Liver (tissue), 3 donors: ENCODE measurements at regions not wholly inside any gene's neighbourhood (a gene's known extent, or its start where the extent isn't known, plus 50 kb on each side); places are given as distances from the start of the nearest gene placed in this dataset.

Experiments used
- FOXA1 ChIP-seq: IDR thresholded peaks from 2 replicates; pipeline ENCODE4 v1.6.1; 2016; ENCODE audit warnings: antibody characterized with exemption
- GABPA ChIP-seq, 2 donors: IDR thresholded peaks in 1 of 2; conservative IDR thresholded peaks in 1 of 2; 2 replicates each; pipeline ENCODE4 v1.6.1; 2016; ENCODE audit warnings: antibody characterized with exemption in 2 of 2, mild to moderate bottlenecking in 1 of 2, moderate library complexity in 1 of 2
- HNF4A ChIP-seq, 2 donors: conservative IDR thresholded peaks; 2 replicates each; pipeline ENCODE4 v1.6.1; 2016; ENCODE audit warnings: antibody characterized with exemption in 2 of 2, mild to moderate bottlenecking in 2 of 2
- JUND ChIP-seq, 2 donors: IDR thresholded peaks; 2 replicates each; pipeline ENCODE4 v1.6.1; 2016; ENCODE audit warnings: antibody characterized with exemption in 2 of 2
- RAD21 ChIP-seq, 2 donors: IDR thresholded peaks; 2 replicates each; pipeline ENCODE4 v1.6.1; 2016; ENCODE audit warnings: antibody characterized with exemption in 2 of 2, mild to moderate bottlenecking in 2 of 2
- SP1 ChIP-seq: IDR thresholded peaks from 2 replicates; pipeline ENCODE4 v1.6.1; 2018; ENCODE audit warnings: antibody characterized with exemption, mild to moderate bottlenecking
- TAF1 ChIP-seq: conservative IDR thresholded peaks from 2 replicates; pipeline ENCODE4 v1.6.1; 2016; ENCODE audit warnings: antibody characterized with exemption, mild to moderate bottlenecking
- TF ChIP-seq, protein P1 (sequence below): fragments of 150-350 bp; IDR thresholded peaks from 2 replicates; pipeline ENCODE4 v1.5.1; 2017; ENCODE audit warnings: improper control_type of control experiment, low read depth, low read length; ENCODE audit not compliant: missing input control
- TF ChIP-seq, protein P2 (sequence below): IDR thresholded peaks from 2 replicates; pipeline ENCODE4 v1.6.1; 2016; ENCODE audit warnings: antibody characterized with exemption
- TF ChIP-seq, protein P3 (sequence below): IDR thresholded peaks from 2 replicates; pipeline ENCODE4 v1.6.1; 2016; ENCODE audit warnings: antibody characterized with exemption, mild to moderate bottlenecking
- donor health status: healthy.
- donor health status: healthy.

DNA sequence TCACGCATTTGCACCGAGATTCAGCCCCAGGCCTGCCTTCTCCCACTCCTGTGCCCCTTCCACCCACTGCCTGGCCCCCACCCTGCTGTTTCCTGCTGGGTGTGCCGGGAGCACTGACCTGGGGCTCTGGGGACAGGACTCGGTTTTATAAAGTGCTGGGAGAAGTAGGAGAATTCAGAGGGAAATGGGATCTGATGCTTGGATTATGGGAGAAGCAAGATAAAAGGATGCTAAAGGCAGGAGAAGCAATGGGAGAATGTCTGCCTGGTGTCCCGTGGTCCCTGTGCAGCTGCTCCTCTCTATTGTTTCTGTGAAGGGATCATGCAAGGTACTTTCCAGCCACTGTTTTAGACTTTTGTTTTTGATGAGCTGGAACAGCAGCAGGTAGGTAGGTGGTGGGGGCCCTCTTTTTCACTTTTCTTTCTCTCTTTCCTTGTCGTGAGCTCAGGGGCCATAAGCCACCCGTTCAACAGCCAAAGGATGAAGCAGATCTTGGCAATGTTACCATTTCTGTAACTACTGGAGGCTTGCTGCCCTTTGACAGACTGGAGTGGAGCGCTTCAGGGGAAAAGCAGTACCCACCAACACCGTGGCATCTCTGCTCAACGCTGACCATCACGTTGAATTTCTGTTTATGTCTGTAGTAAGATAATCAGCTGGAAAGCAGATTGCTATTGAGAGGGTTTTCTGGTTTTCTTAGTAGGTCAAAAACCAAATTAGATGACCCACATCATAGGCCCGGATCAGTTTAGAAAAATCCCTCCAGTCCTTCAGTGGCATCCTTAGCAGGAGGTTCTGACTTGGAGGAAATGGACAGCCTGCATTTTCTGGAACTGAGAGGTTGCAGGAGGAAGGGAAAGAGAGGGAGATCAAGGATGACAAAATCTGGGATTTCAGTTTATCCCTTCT, 63.8 kb upstream of the ENPP6 start:
- TF ChIP-seq, protein P1, sequence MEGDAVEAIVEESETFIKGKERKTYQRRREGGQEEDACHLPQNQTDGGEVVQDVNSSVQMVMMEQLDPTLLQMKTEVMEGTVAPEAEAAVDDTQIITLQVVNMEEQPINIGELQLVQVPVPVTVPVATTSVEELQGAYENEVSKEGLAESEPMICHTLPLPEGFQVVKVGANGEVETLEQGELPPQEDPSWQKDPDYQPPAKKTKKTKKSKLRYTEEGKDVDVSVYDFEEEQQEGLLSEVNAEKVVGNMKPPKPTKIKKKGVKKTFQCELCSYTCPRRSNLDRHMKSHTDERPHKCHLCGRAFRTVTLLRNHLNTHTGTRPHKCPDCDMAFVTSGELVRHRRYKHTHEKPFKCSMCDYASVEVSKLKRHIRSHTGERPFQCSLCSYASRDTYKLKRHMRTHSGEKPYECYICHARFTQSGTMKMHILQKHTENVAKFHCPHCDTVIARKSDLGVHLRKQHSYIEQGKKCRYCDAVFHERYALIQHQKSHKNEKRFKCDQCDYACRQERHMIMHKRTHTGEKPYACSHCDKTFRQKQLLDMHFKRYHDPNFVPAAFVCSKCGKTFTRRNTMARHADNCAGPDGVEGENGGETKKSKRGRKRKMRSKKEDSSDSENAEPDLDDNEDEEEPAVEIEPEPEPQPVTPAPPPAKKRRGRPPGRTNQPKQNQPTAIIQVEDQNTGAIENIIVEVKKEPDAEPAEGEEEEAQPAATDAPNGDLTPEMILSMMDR: no peak
- TF ChIP-seq TAF1 (no peak), FOXA1 (no peak), RAD21 (IDR thresholded peaks at IDR 0.05) (no peak), HNF4A (conservative IDR thresholded peaks at IDR 0.05) (no peak), JUND (IDR thresholded peaks at IDR 0.05) (no peak), SP1 (no peak), GABPA (IDR thresholded peaks at IDR 0.05 in 1 of 2, conservative IDR thresholded peaks at IDR 0.05 in 1 of 2) (no peak)
- TF ChIP-seq, protein P2, sequence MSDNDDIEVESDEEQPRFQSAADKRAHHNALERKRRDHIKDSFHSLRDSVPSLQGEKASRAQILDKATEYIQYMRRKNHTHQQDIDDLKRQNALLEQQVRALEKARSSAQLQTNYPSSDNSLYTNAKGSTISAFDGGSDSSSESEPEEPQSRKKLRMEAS: no peak
- TF ChIP-seq, protein P3, sequence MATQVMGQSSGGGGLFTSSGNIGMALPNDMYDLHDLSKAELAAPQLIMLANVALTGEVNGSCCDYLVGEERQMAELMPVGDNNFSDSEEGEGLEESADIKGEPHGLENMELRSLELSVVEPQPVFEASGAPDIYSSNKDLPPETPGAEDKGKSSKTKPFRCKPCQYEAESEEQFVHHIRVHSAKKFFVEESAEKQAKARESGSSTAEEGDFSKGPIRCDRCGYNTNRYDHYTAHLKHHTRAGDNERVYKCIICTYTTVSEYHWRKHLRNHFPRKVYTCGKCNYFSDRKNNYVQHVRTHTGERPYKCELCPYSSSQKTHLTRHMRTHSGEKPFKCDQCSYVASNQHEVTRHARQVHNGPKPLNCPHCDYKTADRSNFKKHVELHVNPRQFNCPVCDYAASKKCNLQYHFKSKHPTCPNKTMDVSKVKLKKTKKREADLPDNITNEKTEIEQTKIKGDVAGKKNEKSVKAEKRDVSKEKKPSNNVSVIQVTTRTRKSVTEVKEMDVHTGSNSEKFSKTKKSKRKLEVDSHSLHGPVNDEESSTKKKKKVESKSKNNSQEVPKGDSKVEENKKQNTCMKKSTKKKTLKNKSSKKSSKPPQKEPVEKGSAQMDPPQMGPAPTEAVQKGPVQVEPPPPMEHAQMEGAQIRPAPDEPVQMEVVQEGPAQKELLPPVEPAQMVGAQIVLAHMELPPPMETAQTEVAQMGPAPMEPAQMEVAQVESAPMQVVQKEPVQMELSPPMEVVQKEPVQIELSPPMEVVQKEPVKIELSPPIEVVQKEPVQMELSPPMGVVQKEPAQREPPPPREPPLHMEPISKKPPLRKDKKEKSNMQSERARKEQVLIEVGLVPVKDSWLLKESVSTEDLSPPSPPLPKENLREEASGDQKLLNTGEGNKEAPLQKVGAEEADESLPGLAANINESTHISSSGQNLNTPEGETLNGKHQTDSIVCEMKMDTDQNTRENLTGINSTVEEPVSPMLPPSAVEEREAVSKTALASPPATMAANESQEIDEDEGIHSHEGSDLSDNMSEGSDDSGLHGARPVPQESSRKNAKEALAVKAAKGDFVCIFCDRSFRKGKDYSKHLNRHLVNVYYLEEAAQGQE: no peak
